ENCODE measurements at regions not wholly inside any gene's neighbourhood (a gene's known extent, or its start where the extent isn't known, plus 50 kb on each side); places are given as distances from the start of the nearest gene placed in this dataset.

DNA sequence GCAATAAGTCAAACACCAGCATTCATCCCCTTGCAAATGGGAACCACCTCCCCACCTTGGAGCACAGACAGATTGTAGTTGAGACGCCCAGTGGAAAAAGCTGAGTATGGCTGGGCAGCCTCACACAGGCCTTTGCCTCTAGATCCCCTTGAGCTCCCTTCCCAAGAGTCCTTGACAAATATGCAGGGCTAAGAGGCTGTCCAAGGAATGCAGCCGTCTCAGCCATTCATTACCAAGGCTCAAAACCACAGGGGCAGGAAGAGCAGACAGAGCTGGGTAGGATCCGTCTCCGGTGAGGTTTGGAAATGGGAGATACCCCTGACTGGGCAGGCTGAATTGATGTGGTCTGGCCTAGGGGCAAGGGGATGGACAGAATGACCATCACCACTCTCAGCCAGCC is 557.1 kb downstream of the TNS1 start:
- Histone ChIP-seq H3K27me3 (ENCODE audit: control insufficient read depth, insufficient read depth, low read length) (no peaks in the 10 kb centered on the region), H3K27ac (ENCODE audit: low read depth, low read length) (no peak overlapping the region), H3K36me3 (ENCODE audit: control insufficient read depth, insufficient read depth, low read length) (no peaks in the 10 kb centered on the region), H3K4me3 (ENCODE audit: low read depth, low read length) (no peak overlapping the region), H3K4me1 (ENCODE audit: control insufficient read depth, insufficient read depth, low read length) (peaks cover 4% of the 10 kb centered on the region), H3K9me3 (ENCODE audit: control insufficient read depth, insufficient read depth, low read length) (no peaks in the 10 kb centered on the region)
- DNase-seq (ENCODE audit: low read depth in 4 of 6, low spot score in 6 of 6) = no peak
- WGBS (ENCODE audit: insufficient coverage) = 87% methylated on average over 3 of the region's 4 CpGs

DNA sequence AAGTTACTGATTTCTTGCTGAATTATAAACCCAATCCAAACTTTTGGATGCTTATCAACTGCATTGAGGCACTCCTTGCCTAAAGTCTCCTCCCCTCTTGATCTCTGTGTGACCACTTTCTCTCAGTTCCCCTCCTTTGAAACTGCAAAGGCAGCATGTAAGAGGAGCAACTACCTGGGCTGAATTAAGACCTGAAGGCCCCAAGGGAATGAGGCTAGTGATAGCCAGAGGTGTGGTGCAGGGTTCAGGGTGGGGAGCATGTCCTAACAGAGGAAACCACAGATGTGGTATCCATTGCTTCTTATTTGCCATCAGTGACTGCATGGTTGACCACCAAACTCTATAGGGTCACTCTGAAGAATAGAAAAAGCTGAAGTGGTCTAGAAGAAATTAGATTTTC is 557.9 kb downstream of the TNS1 start:
- Histone ChIP-seq H3K4me3 (ENCODE audit: low read depth, low read length) (no peak overlapping the region), H3K27me3 (ENCODE audit: control insufficient read depth, insufficient read depth, low read length) (no peaks in the 10 kb centered on the region), H3K4me1 (ENCODE audit: control insufficient read depth, insufficient read depth, low read length) (peaks cover 4% of the 10 kb centered on the region), H3K36me3 (ENCODE audit: control insufficient read depth, insufficient read depth, low read length) (no peaks in the 10 kb centered on the region), H3K27ac (ENCODE audit: low read depth, low read length) (no peak overlapping the region), H3K9me3 (ENCODE audit: control insufficient read depth, insufficient read depth, low read length) (no peaks in the 10 kb centered on the region)
- DNase-seq (ENCODE audit: low read depth in 4 of 6, low spot score in 6 of 6) = no peak

DNA sequence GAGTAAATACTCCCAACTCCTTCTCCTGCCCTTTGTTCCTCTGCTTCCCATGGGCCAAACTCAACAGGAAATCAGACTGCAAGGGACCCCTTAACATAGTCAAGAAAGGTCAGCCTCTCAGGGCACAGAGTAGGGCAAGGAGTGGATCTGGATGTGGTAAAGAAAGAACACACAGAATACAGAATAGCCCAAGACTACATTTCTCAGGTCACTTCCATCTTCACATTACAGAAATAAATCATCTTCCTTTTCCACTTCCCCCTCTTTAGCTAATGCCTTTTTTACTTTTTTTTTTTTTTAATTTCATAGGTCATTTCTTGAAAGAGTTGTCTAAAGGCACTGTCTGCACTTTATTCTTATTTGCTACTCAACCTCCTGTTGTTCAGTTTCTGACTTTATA is 558.3 kb downstream of the TNS1 start:
- no peak for DNase-seq (ENCODE audit: low read depth in 4 of 6, low spot score in 6 of 6)
- Histone ChIP-seq H3K36me3 (ENCODE audit: control insufficient read depth, insufficient read depth, low read length) (no peaks in the 10 kb centered on the region), H3K27ac (ENCODE audit: low read depth, low read length) (no peak overlapping the region), H3K4me3 (ENCODE audit: low read depth, low read length) (no peak overlapping the region), H3K27me3 (ENCODE audit: control insufficient read depth, insufficient read depth, low read length) (no peaks in the 10 kb centered on the region), H3K9me3 (ENCODE audit: control insufficient read depth, insufficient read depth, low read length) (no peaks in the 10 kb centered on the region), H3K4me1 (ENCODE audit: control insufficient read depth, insufficient read depth, low read length) (peaks cover 2% of the 10 kb centered on the region)

DNA sequence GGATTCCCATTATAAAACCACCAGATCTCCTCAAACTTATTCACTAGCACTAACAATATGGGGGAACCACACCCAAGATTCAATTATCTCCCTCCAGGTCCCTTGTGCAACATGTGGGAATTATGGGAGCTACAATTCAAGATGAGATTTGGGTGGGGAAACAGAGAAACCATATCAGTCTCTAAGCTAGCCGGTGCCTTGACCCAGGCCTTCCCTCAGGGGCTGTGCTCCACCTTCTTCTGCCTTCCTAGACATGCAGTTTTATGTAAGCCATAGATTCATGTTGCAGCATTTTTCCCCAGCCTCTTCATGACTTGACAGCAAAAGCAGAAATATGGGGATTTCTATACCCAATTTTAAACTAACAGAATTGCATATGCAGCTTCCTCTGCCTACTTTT is 559.2 kb downstream of the TNS1 start:
- WGBS (ENCODE audit: insufficient coverage) = no CpG with 5 or more reads among the region's 1 CpG
- no peak for DNase-seq (ENCODE audit: low read depth in 4 of 6, low spot score in 6 of 6)

DNA sequence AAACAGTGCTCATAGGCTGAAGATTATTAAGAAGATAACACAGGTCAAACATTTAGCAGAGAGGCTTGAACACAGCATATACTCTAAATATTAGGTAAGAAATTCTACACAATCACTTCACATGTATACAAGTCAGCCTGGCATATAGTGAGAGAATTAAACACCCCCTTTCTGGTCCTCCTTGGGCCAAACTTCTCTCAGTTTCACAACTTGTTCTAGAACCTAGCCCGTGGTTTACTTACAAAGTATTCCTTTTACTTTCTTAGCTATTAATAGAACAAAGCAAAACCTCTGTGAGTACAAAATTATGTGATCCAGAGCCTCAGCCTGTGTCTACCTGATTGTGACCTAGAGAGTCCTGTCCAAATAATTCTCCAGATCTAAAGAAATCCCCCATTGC is 562.8 kb downstream of the TNS1 start:
- Histone ChIP-seq H3K4me3 (ENCODE audit: low read depth, low read length) (no peak overlapping the region), H3K27ac (ENCODE audit: low read depth, low read length) (no peak overlapping the region), H3K36me3 (ENCODE audit: control insufficient read depth, insufficient read depth, low read length) (no peaks in the 10 kb centered on the region), H3K9me3 (ENCODE audit: control insufficient read depth, insufficient read depth, low read length) (no peaks in the 10 kb centered on the region), H3K27me3 (ENCODE audit: control insufficient read depth, insufficient read depth, low read length) (no peaks in the 10 kb centered on the region), H3K4me1 (ENCODE audit: control insufficient read depth, insufficient read depth, low read length) (peaks cover 15% of the 10 kb centered on the region)
- WGBS (ENCODE audit: insufficient coverage) = 60% methylated on average over 1 of the region's 1 CpG
- DNase-seq (ENCODE audit: low read depth in 4 of 6, low spot score in 6 of 6) = no peak

More for the DNA sequence above, 559.2 kb downstream of the TNS1 start:
- Histone ChIP-seq H3K4me1 (ENCODE audit: control insufficient read depth, insufficient read depth, low read length) (no peaks in the 10 kb centered on the region), H3K27me3 (ENCODE audit: control insufficient read depth, insufficient read depth, low read length) (no peaks in the 10 kb centered on the region), H3K4me3 (ENCODE audit: low read depth, low read length) (no peak overlapping the region), H3K36me3 (ENCODE audit: control insufficient read depth, insufficient read depth, low read length) (no peaks in the 10 kb centered on the region), H3K27ac (ENCODE audit: low read depth, low read length) (no peak overlapping the region), H3K9me3 (ENCODE audit: control insufficient read depth, insufficient read depth, low read length) (no peaks in the 10 kb centered on the region)

DNA sequence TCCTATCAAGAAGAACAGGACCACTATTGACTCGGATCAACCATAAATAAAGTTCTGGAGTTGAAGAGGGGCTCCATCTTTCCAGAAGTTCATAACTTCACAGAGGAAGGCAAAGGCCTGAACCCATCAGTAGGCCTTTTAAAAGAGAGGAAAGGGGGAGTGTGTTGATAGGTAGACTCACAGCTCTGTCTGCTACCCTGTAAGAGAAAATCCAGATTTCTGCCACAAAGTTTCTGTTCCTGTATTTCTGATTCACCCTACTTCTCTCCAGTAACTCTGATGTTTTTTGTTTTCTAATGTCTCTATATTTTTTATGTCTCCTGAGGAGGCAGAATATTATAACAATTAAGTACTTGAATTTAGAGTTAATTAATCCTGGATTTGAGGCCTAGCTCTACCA is 564.0 kb downstream of the TNS1 start:
- no CpG with 5 or more reads among the region's 1 CpG for WGBS (ENCODE audit: insufficient coverage)
- DNase-seq (ENCODE audit: low read depth in 4 of 6, low spot score in 6 of 6) = no peak
- Histone ChIP-seq H3K36me3 (ENCODE audit: control insufficient read depth, insufficient read depth, low read length) (no peaks in the 10 kb centered on the region), H3K9me3 (ENCODE audit: control insufficient read depth, insufficient read depth, low read length) (no peaks in the 10 kb centered on the region), H3K27me3 (ENCODE audit: control insufficient read depth, insufficient read depth, low read length) (no peaks in the 10 kb centered on the region), H3K4me3 (ENCODE audit: low read depth, low read length) (no peak overlapping the region), H3K27ac (ENCODE audit: low read depth, low read length) (no peak overlapping the region), H3K4me1 (ENCODE audit: control insufficient read depth, insufficient read depth, low read length) (peaks cover 26% of the 10 kb centered on the region)

DNA sequence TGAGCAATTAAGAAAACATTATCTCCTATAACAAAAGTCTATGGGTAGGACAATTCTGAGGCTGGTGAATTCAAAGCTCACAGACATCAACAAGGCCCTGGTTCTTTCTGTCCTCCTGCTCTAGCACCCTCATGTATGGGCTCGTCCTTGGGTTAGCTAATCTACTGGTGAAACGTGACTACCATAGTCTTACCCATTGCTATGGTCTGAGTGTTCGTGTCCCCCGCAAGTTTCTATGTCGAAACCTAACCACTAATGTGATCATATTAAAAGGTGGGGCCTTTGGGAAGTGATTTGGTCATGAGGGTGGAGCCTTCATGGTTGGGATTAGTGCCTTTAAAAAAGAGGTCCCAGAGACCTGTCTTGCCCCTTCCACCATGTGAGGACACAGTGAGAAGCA is 564.7 kb downstream of the TNS1 start:
- H3K27me3 ChIP-seq (ENCODE audit: control insufficient read depth, insufficient read depth, low read length) = no peaks in the 10 kb centered on the region
- H3K36me3 ChIP-seq (ENCODE audit: control insufficient read depth, insufficient read depth, low read length) = no peaks in the 10 kb centered on the region
- WGBS (ENCODE audit: insufficient coverage) = 100% methylated on average over 2 of the region's 5 CpGs
- H3K27ac ChIP-seq (ENCODE audit: low read depth, low read length) = no peak overlapping the region
- no peaks in the 10 kb centered on the region for H3K9me3 ChIP-seq (ENCODE audit: control insufficient read depth, insufficient read depth, low read length)
- no peak overlapping the region for H3K4me3 ChIP-seq (ENCODE audit: low read depth, low read length)
- peaks cover 31% of the 10 kb centered on the region for H3K4me1 ChIP-seq (ENCODE audit: control insufficient read depth, insufficient read depth, low read length)
- no peak for DNase-seq (ENCODE audit: low read depth in 4 of 6, low spot score in 6 of 6)

DNA sequence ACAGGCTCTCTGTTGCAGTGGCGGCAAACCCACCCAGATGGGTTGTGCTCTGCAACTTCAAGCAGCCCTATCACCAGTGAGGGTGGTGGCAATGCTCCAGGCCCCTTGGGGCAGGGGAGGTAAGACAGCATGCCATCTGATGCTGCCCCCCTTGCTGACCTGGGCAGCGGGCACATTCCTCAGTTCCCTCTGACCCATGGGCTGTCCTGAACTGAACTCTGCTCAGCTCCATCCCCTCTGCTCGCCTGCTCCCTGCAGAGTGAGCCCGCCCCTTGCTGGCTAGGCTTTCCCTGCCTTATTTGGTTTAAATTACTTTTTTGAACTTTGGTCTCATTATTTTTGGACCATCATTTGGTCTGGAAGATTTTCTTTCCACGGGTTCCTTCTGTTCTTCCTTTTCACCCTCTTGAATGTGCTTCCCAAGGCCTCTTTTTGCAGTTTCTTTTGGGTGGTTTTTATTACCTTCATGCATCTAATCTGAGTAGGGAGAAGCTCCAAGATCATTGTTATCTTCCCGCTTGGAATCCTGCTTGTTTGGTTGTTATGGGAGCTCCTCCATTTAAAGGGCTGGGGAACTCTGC is 565.4 kb downstream of the TNS1 start:
- peak overlapping the region; percentile 57 for H3K27ac ChIP-seq (ENCODE audit: low read depth, low read length)
- H3K4me3 ChIP-seq (ENCODE audit: low read depth, low read length) = no peak overlapping the region
- no peaks in the 10 kb centered on the region for H3K9me3 ChIP-seq (ENCODE audit: control insufficient read depth, insufficient read depth, low read length)
- H3K36me3 ChIP-seq (ENCODE audit: control insufficient read depth, insufficient read depth, low read length) = no peaks in the 10 kb centered on the region
- H3K4me1 ChIP-seq (ENCODE audit: control insufficient read depth, insufficient read depth, low read length) = peaks cover 31% of the 10 kb centered on the region
- no peaks in the 10 kb centered on the region for H3K27me3 ChIP-seq (ENCODE audit: control insufficient read depth, insufficient read depth, low read length)
- WGBS (ENCODE audit: insufficient coverage) = 88% methylated on average over 3 of the region's 6 CpGs
- DNase-seq (ENCODE audit: low read depth in 4 of 6, low spot score in 6 of 6) = peak in 1 of 6 donors; percentile 48

DNA sequence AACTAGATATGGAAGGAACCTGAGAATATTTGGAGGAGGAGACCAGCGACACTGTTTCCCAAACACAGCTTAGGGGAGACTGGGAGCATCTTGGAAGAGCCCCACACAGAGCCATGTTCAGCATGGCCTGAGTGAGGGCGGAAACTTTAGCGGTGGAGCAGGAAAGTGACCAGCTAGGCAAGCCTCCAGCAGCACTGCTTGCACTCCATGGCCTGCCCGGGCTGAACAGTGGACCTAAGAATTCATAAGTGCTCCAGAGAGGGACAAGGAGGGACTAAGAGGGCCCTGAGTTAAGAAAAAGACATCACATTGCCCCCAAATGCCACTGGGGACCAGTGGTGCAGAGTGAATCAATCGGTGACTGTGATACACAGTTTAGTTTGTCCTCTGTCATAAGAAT is 566.4 kb downstream of the TNS1 start:
- H3K27ac ChIP-seq (ENCODE audit: low read depth, low read length) = no peak overlapping the region
- H3K4me1 ChIP-seq (ENCODE audit: control insufficient read depth, insufficient read depth, low read length) = peaks cover 35% of the 10 kb centered on the region
- H3K27me3 ChIP-seq (ENCODE audit: control insufficient read depth, insufficient read depth, low read length) = no peaks in the 10 kb centered on the region
- no peaks in the 10 kb centered on the region for H3K9me3 ChIP-seq (ENCODE audit: control insufficient read depth, insufficient read depth, low read length)
- no peaks in the 10 kb centered on the region for H3K36me3 ChIP-seq (ENCODE audit: control insufficient read depth, insufficient read depth, low read length)
- WGBS (ENCODE audit: insufficient coverage) = 78% methylated on average over 4 of the region's 5 CpGs
- H3K4me3 ChIP-seq (ENCODE audit: low read depth, low read length) = no peak overlapping the region
- DNase-seq (ENCODE audit: low read depth in 4 of 6, low spot score in 6 of 6) = no peak

DNA sequence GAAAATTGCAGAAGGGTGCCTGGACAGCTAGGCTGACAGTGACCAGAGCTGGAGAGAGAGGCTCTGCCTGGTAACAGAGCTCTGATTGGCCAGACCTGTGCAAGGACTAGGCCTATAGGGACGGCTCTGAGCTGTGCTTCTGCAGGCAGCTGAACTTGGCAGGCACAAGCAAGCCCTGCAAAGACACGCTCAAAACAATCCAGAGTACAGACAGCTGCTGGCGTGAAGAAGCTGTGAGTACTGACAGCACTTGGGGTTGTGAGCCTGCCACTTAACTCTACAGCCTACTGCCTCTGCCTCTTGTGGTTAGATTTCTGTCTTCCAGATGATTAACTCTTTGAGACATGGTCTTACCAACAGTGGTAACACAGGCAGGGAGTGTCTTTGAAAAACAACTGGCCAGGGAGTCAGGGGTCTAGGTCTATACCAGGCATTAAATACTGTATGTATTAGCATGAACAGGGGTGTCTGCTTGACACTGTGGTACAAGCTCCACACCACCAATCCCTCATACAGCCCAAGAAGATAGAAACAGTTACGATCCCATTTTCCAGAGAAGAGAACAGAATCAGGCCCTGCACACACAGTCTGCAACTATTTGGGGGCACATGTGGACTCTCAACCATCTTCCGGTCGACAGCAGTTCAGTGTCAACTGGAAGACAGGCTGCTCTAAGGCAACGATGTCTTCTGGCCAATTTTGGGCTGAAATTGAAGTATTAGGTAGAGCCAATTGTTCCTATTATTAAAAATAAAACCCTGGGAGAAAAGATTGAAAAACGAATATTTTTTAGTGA is 568.4 kb downstream of the TNS1 start:
- Histone ChIP-seq H3K36me3 (ENCODE audit: control insufficient read depth, insufficient read depth, low read length) (no peaks in the 10 kb centered on the region), H3K4me3 (ENCODE audit: low read depth, low read length) (no peak overlapping the region), H3K27me3 (ENCODE audit: control insufficient read depth, insufficient read depth, low read length) (no peaks in the 10 kb centered on the region), H3K27ac (ENCODE audit: low read depth, low read length) (peak overlapping the region; percentile 91), H3K4me1 (ENCODE audit: control insufficient read depth, insufficient read depth, low read length) (peaks cover 37% of the 10 kb centered on the region), H3K9me3 (ENCODE audit: control insufficient read depth, insufficient read depth, low read length) (no peaks in the 10 kb centered on the region)
- peak; percentile 82 to 98 (median 90) for DNase-seq (ENCODE audit: low read depth in 4 of 6, low spot score in 6 of 6)
- 18% methylated on average over 4 of the region's 8 CpGs for WGBS (ENCODE audit: insufficient coverage)

Measured in spinal cord (tissue), 9 donors.